Posterior vena cava (tissue), 2 donors: ENCODE measurements at regions not wholly inside any gene's neighbourhood (a gene's known extent, or its start where the extent isn't known, plus 50 kb on each side); places are given as distances from the start of the nearest gene placed in this dataset.

ENCODE experiments used
- DNase-seq: peaks from one replicate; pipeline ENCODE4 v3.0.0-alpha.2; 2020; ENCODE audit warnings: low spot score
- intact Hi-C, 2 donors: fragments of 100-400 bp; cut with DNase I; formaldehyde crosslinking; loops; one replicate each; pipeline versions ENCODE4 v1.14.1 to v1.14.2; 2022 to 2023
- donor health status: DM: yes; HTN: yes; CAD: no.
- donor health status: DM: yes; HTN: yes; CAD: no.

- DNase-seq = no peak
- intact Hi-C loops = no loop called here
Observed at GRCh38 chr7:131726031-131726430, 169.6 kb upstream of the PODXL start.

GRCh38 chr7:131724776-131725345 lies 168.4 kb upstream of the PODXL start:
- intact Hi-C loops = no loop called here
- DNase-seq = no peak

- no peak for DNase-seq
- intact Hi-C loops = no loop called here
Observed at GRCh38 chr7:131723926-131724325, 167.5 kb upstream of the PODXL start.

GRCh38 chr7:131722371-131722770 lies 165.9 kb upstream of the PODXL start:
- DNase-seq = no peak
- intact Hi-C loops = no loop called here

GRCh38 chr7:131721660-131722059 lies 165.2 kb upstream of the PODXL start:
- no peak for DNase-seq
- intact Hi-C loops = no loop called here

GRCh38 chr7:131720703-131721102 lies 164.3 kb upstream of the PODXL start:
- no peak for DNase-seq

GRCh38 chr7:131717181-131717580 lies 160.8 kb upstream of the PODXL start:
- DNase-seq = no peak

More at GRCh38 chr7:131720703-131721102, 164.3 kb upstream of the PODXL start:
- intact Hi-C loops = no loop called here

GRCh38 chr7:131699323-131699722 lies 142.9 kb upstream of the PODXL start:
- intact Hi-C loops = loop anchor here in 1 of 2 donors (10.0 kb wide), 1 partner anchor 875 kb away; the partner anchor contains the start of gene PLXNA4
- DNase-seq = no peak

More at GRCh38 chr7:131717181-131717580, 160.8 kb upstream of the PODXL start:
- intact Hi-C loops = no loop called here

- intact Hi-C loops = loop anchor here in 1 of 2 donors (10.0 kb wide), 1 partner anchor 882 kb away; the partner anchor contains the start of gene PLXNA4
- peak; percentile 87 for DNase-seq
Observed at GRCh38 chr7:131692131-131692960, 135.9 kb upstream of the PODXL start.

GRCh38 chr7:131691454-131692130 lies 135.2 kb upstream of the PODXL start:
- DNase-seq = no peak
- intact Hi-C loops = loop anchor here in 1 of 2 donors (10.0 kb wide), 1 partner anchor 883 kb away; the partner anchor contains the start of gene PLXNA4

GRCh38 chr7:131690441-131690840 lies 134.0 kb upstream of the PODXL start:
- intact Hi-C loops = loop anchor here in 1 of 2 donors (10.0 kb wide), 1 partner anchor 884 kb away; the partner anchor contains the start of gene PLXNA4
- no peak for DNase-seq

GRCh38 chr7:131689662-131690234 lies 133.3 kb upstream of the PODXL start:
- no peak for DNase-seq
- intact Hi-C loops = loop anchor here (10.0 kb wide), 2 partner anchors 885 to 895 kb away; partner anchors contain the start of gene PLXNA4 (in 1 of the 2)

GRCh38 chr7:131688738-131689661 lies 132.6 kb upstream of the PODXL start:
- intact Hi-C loops = loop anchor here in 1 of 2 donors (10.0 kb wide), 1 partner anchor 896 kb away; no protein-coding TSS in a partner anchor
- DNase-seq = no peak

GRCh38 chr7:131687296-131687695 lies 130.9 kb upstream of the PODXL start:
- intact Hi-C loops = loop anchor here in 1 of 2 donors (10.0 kb wide), 1 partner anchor 898 kb away; no protein-coding TSS in a partner anchor
- DNase-seq = no peak

- no peak for DNase-seq
Observed at GRCh38 chr7:131686833-131687232, 130.4 kb upstream of the PODXL start.

GRCh38 chr7:131683536-131684125 lies 127.2 kb upstream of the PODXL start:
- intact Hi-C loops = loop anchor here in 1 of 2 donors (10.0 kb wide), 1 partner anchor 901 kb away; no protein-coding TSS in a partner anchor
- no peak for DNase-seq

More at GRCh38 chr7:131686833-131687232, 130.4 kb upstream of the PODXL start:
- intact Hi-C loops = loop anchor here in 1 of 2 donors (10.0 kb wide), 1 partner anchor 898 kb away; no protein-coding TSS in a partner anchor

- no peak for DNase-seq
- intact Hi-C loops = loop anchor here in 1 of 2 donors (10.0 kb wide), 1 partner anchor 903 kb away; no protein-coding TSS in a partner anchor
Observed at GRCh38 chr7:131681961-131682360, 125.5 kb upstream of the PODXL start.
